Transverse colon (tissue), 4 donors: ENCODE measurements at regions not wholly inside any gene's neighbourhood (a gene's known extent, or its start where the extent isn't known, plus 50 kb on each side); places are given as distances from the start of the nearest gene placed in this dataset.
A peak's percentile ranks its signal among the peaks of the same experiment; 100 is the strongest.
"Not testable (repeated sequence)": the region's sequence is repeated elsewhere in the genome, so short reads cannot be mapped to it uniquely, and the experiment has no call there.

ENCODE experiments used
- DNase-seq: peaks from one replicate; pipeline ENCODE4 v3.0.0-alpha.2; 2019
- H3K27ac ChIP-seq, 4 donors: fragments of 200-600 bp; sonication (generic); 2 replicates each; pipeline ENCODE4 v1.5.1; 2016 to 2018; ENCODE audit warnings: inconsistent platforms in 4 of 4
- H3K27me3 ChIP-seq: fragments of 200-600 bp; sonication (generic); 2 replicates; pipeline ENCODE4 v1.5.1; 2017; ENCODE audit warnings: inconsistent platforms
- H3K36me3 ChIP-seq, 4 donors: fragments of 200-600 bp; sonication (generic); 2 replicates each; pipeline ENCODE4 v1.5.1; 2017 to 2019; ENCODE audit warnings: inconsistent platforms in 4 of 4
- H3K4me1 ChIP-seq, 4 donors: fragments of 200-600 bp; sonication (generic); 2 replicates each; pipeline ENCODE4 v1.5.1; 2017 to 2020; ENCODE audit warnings: inconsistent platforms in 4 of 4
- H3K4me3 ChIP-seq, 4 donors: fragments of 200-600 bp; sonication (generic); 1 replicate in 1 of 4; 2 replicates in 3 of 4; pipeline versions ENCODE4 v1.5.1 to v1.6.1; 2017 to 2019; ENCODE audit warnings: inconsistent platforms in 4 of 4
- H3K9me3 ChIP-seq, 2 donors: fragments of 200-600 bp; sonication (generic); 2 replicates each; pipeline ENCODE4 v1.5.1; 2017 to 2019; ENCODE audit warnings: inconsistent platforms in 2 of 2
- EP300 ChIP-seq: sonication (generic); formaldehyde crosslinking; IDR thresholded peaks from one replicate; pipeline ENCODE4 v1.6.1; 2017; ENCODE audit warnings: antibody characterized with exemption, low read depth
- POLR2A ChIP-seq: fragments of 450-650 bp; IDR thresholded peaks from one replicate; pipeline ENCODE4 v1.6.1; 2016; ENCODE audit warnings: antibody characterized with exemption, mild to moderate bottlenecking, moderate library complexity
- POLR2AphosphoS5 ChIP-seq, 3 donors: sonication (generic); formaldehyde crosslinking; IDR thresholded peaks; one replicate each; pipeline ENCODE4 v1.6.1; 2016; ENCODE audit warnings: antibody characterized with exemption in 3 of 3
- WGBS, 2 donors: methylation state at CpG; one replicate each; pipeline ENCODE4 v1.1.5; 2018; ENCODE audit warnings: low coverage in 1 of 2; 5-methylcytosine and 5-hydroxymethylcytosine counted together
- in situ Hi-C, 4 donors: fragments of 200-750 bp; cut with MboI; loops; one replicate each; pipeline versions ENCODE4 v1.15.0 to v1.15.1; 2017; ENCODE audit warnings: low sequenced_read_pairs in 3 of 4, low pct_ligation_motif_present in 1 of 4, low pct_unique_long_range_greater_than_20kb in 1 of 4
- intact Hi-C: fragments of 100-400 bp; cut with DNase I; formaldehyde crosslinking; loops from one replicate; pipeline ENCODE4 v1.15.1; 2023; ENCODE audit warnings: low total_unique reads
- TF ChIP-seq, protein P1 (sequence below), 5 experiments: fragments of 200-600 bp in 3 of 5; fragments of 450-650 bp in 2 of 5; sonication (generic) in 3 of 5; IDR thresholded peaks; 1 replicate in 2 of 5; 2 replicates in 3 of 5; pipeline ENCODE4 v1.5.1; 2016 to 2017; ENCODE audit warnings: antibody characterized with exemption in 5 of 5, inconsistent platforms in 3 of 5, mild to moderate bottlenecking in 2 of 5, moderate library complexity in 1 of 5

DNA sequence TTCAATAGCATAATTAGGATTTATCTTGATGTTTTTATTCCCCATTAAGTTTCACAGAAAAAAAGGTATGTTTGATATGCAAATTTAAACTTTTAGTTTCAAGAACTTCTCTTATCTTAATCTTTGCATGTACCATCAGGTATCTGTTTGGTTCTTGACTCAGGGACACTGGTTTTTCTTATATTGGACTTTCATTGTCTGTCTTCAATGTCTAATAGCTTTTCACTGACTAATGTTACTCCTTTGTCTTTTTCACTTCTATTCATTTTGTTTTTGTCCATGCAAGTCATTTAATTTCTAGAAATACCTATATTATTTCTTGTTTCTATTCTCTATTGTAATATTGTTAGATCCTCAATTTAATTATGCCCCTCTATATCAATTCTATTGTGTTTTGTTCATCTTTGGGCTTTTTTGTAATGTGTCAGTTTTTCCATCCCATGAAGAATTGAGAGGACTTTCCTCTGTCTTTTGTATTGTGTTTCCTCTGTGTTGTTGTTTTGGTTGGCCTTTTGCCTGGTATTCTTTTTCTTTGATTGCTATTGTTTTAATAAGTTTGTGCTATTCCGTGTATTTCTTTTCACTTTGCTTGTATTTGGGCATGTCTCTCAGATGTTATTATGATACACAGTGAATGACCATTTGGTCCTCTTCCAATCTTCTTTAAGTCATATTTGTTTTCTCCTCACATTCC, 58.3 kb upstream of the ANKRD10 start:
- Histone ChIP-seq H3K9me3 (no peaks in the 10 kb centered on the region), H3K27me3 (no peaks in the 10 kb centered on the region), H3K4me1 (no peaks in the 10 kb centered on the region), H3K4me3 (no peak overlapping the region), H3K36me3 (no peaks in the 10 kb centered on the region), H3K27ac (no peak overlapping the region)
- in situ Hi-C loops, result no loop called here
- WGBS, 2 donors, result 58 to 86% methylated on average over 1 of the region's 1 CpG
- intact Hi-C loops, result no loop called here
- TF ChIP-seq, protein P1, sequence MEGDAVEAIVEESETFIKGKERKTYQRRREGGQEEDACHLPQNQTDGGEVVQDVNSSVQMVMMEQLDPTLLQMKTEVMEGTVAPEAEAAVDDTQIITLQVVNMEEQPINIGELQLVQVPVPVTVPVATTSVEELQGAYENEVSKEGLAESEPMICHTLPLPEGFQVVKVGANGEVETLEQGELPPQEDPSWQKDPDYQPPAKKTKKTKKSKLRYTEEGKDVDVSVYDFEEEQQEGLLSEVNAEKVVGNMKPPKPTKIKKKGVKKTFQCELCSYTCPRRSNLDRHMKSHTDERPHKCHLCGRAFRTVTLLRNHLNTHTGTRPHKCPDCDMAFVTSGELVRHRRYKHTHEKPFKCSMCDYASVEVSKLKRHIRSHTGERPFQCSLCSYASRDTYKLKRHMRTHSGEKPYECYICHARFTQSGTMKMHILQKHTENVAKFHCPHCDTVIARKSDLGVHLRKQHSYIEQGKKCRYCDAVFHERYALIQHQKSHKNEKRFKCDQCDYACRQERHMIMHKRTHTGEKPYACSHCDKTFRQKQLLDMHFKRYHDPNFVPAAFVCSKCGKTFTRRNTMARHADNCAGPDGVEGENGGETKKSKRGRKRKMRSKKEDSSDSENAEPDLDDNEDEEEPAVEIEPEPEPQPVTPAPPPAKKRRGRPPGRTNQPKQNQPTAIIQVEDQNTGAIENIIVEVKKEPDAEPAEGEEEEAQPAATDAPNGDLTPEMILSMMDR (IDR thresholded peaks at IDR 0.05), result no peak
- TF ChIP-seq EP300 (no peak), POLR2AphosphoS5 (IDR thresholded peaks at IDR 0.05) (no peak), POLR2A (no peak)
- DNase-seq, result no peak

DNA sequence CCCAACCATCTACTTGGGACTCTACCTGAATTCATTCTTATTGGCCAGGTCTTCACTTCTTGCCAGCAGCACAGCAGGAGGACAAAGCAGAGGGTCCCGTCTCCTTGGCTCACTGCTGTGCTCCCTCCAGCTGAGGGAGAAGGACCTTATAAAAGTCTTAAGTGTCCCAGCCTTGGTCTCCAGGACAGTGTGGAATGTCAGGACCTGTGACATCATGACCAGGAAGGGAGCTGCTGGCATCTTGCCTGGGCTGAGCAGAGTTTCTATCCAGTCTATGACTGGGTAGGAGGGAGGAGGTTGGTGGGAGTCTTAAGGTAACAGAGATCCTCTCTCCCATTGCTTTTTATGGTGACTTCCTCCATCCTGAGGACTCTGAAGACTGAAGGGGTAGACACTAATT, 56.6 kb upstream of the ANKRD10 start:
- Histone ChIP-seq H3K4me1 (no peaks in the 10 kb centered on the region), H3K4me3 (no peak overlapping the region), H3K27me3 (no peaks in the 10 kb centered on the region), H3K36me3 (no peaks in the 10 kb centered on the region), H3K27ac (no peak overlapping the region), H3K9me3 (no peaks in the 10 kb centered on the region)
- intact Hi-C loops (no loop called here), in situ Hi-C loops (no loop called here)
- WGBS, 2 donors, result 83% methylated on average over 1 of the region's 1 CpG; no CpG with 5 or more reads in 1 of the 2 donors
- TF ChIP-seq, protein P1 (IDR thresholded peaks at IDR 0.05), result no peak
- TF ChIP-seq EP300 (no peak), POLR2A (no peak)
- DNase-seq, result no peak

DNA sequence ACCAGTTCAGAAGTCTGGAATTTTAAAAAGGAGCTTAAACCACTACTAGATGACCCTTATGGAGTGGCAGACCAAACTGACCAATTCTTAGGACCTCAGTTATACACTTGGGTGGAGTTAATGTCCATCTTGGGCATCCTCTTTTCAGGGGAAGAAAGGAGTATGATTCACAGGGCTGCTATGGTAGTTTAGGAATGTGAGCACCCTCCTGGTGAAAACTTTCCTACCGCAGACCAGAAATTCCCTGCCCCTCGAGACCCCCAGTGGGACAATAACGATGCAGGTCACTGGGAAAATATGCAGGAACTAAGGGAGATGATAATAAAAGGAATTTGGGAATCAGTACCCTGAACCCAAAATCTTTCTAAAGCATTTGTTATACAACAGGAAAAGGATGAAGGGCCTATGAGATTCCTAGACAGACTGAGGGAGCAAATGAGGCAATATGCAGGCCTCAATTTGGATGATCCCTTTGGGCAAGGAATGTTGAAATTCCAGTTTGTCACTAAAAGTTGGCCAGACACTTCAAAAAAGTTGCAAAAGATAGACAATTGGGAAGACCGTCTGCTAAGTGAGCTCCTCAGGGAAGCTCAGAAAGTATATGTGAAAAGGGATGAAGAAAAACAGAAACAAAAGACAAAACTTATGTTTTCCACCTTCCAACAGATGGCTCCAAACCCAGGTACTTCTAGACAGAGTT, 52.4 kb upstream of the ANKRD10 start:
- intact Hi-C loops, H3K36me3 ChIP-seq, H3K27me3 ChIP-seq, DNase-seq, H3K27ac ChIP-seq, H3K4me1 ChIP-seq, in situ Hi-C loops, H3K4me3 ChIP-seq: not testable (repeated sequence)
- WGBS, 2 donors, result 74 to 85% methylated on average over 4 of the region's 4 CpGs
- H3K9me3 ChIP-seq, result peaks cover 6 to 10% of the 10 kb centered on the region in 2 donors

DNA sequence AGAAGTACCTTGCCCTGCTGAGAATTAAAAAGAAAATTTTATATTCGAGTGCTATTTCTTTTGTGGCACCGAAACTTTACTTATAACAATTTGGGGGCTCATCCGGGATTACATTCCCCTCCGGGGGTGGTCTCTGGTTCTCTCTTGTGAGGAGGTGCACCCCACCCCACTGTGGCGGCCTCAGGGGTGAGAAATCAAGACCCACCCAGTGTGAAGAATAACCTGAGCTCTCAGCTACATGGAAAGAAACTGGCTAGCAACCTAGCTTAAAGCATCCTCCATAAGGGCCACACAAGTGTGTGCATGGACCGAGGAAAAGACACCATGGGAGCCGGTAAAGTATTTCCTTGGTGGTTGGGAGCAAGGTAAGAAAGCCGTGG, 50.9 kb upstream of the ANKRD10 start:
- DNase-seq, result no peak
- no peaks in the 10 kb centered on the region for H3K4me1 ChIP-seq
- H3K27me3 ChIP-seq, result no peaks in the 10 kb centered on the region
- intact Hi-C loops (no loop called here), in situ Hi-C loops (no loop called here)
- 50 to 86% methylated on average over 1 to 8 of the region's 8 CpGs for whole genome bisulfite sequencing, 2 donors
- H3K9me3 ChIP-seq, result peaks cover 6 to 10% of the 10 kb centered on the region in 2 donors
- no peak for TF ChIP-seq POLR2A
- no peak overlapping the region for H3K27ac ChIP-seq
- H3K36me3 ChIP-seq, result no peaks in the 10 kb centered on the region
- no peak overlapping the region for H3K4me3 ChIP-seq

DNA sequence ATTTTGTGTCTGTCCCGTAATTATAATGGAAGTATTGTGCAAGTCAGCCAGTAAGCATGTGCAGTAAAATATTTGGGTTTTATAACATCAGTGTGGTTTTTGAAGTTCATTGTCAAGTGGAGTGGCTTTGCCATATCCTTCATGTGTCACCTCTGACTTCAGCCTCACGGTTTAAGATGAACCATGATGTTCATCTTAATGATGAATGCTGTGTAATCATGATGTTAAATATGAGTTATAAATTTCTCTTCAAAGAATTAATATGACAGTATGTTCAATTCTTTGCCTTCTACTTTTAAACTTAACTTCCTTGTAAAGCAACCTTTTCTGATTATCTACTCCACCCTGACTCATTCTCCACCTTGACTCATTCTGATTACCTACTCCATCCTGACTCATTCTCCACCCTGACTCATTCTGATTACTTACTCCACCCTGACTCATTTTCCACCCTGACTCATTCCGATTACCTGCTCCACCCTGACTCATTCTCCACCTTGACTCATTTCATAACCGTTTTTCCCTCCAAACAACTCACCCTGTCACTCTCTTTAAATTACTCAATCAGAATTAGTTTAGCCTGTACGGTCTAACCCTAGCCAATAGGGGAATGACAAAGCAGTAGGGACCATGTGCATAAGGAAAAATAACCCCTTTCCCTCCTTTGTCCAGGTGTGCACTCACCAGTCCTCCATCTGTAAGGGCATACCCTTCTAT, 50.3 kb upstream of the ANKRD10 start:
- H3K27me3 ChIP-seq, result no peaks in the 10 kb centered on the region
- TF ChIP-seq EP300 (no peak), POLR2AphosphoS5 (IDR thresholded peaks at IDR 0.05) (peak in 2 of 3 donors; percentile 21 to 35)
- peaks cover 6 to 10% of the 10 kb centered on the region in 2 donors for H3K9me3 ChIP-seq
- intact Hi-C loops, result no loop called here
- H3K4me3 ChIP-seq, result no peak overlapping the region
- H3K4me1 ChIP-seq, result no peaks in the 10 kb centered on the region
- no peaks in the 10 kb centered on the region for H3K36me3 ChIP-seq
- 49 to 51% methylated on average over 5 of the region's 5 CpGs for WGBS, 2 donors
- in situ Hi-C loops, result no loop called here
- no peak for DNase-seq
- peak overlapping the region in 1 of 4 donors; percentile 14 for H3K27ac ChIP-seq
